ENCODE measurements at regions not wholly inside any gene's neighbourhood (a gene's known extent, or its start where the extent isn't known, plus 50 kb on each side); places are given as distances from the start of the nearest gene placed in this dataset.

GRCh38 chr7:36802459-36803135 lies 78.3 kb upstream of the AOAH start:
- DNase-seq, result no peak

- no peak for DNase-seq
Measured at GRCh38 chr7:36796850-36797536, 72.7 kb upstream of the AOAH start.

GRCh38 chr7:36795451-36796021 lies 71.2 kb upstream of the AOAH start:
- DNase-seq, result peak in 1 of 2 experiments; percentile 79

DNA sequence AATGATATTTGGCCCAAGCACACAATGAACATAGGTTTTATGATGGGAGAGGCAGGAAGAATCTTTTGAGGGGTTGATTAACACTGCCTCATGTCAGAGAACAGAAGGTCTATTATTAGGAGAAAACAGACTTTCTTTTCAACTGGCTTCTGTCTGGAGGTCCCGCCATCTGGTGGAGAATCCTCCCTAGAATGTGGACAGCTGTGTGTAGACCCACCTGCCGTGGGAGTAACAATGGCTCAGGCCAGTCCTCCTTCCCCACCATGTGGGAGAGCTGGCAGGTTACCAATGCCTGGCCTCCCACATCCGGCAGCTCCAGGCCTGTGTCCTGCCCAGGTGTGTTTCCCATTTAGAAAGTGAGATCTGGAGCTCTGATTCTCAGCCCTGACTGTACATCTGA lies 70.4 kb upstream of the AOAH start:
- DNase-seq, result peak; percentile 93 to 98

GRCh38 chr7:36792421-36792820 lies 68.1 kb upstream of the AOAH start:
- DNase-seq, result no peak

DNA sequence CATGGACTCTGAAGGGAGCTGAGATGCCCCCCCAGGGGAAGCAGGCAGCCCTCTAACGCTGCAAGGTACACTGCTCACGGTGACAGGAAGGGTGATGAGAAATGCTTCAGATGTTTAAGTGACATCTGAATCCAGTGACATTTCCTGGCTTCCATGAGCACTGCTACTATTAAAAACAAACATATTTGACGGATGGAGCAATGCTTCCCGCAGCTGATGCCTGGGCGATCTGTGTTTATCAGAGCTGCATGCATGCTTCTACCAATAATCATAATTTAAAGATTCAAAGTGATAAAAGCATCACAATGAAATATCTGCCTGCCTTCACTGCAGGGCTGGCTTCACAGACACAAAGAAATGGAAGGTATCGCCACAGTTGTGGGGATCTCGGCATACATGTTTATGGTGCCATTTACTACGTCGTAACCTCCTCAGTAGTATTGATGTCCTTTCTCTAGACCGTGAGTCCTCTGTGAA lies 66.1 kb upstream of the AOAH start:
- peak in 1 of 2 experiments; percentile 20 for DNase-seq

GRCh38 chr7:36788825-36789470 lies 64.7 kb upstream of the AOAH start:
- no peak for DNase-seq

DNA sequence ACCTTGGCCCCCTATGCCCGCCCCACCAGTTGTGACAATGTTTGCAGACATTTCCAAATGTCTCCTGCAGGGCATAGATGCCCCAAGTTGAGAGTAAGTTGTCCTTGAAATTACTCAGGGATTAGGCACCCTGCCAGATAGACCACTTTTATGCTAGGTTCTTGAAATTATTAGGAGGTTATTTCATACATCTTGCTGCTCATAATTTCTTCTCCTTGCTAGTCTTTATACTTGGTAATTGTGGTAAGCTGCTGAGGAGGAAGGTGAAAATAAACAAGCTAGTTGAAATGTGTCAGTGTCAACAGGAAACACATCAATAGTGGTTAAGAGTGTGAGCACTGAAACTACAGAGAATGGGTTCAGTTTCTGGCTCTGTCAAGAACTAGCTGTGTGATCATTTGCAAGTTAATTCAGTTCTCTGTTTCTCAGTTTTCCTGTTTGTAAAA lies 63.7 kb upstream of the AOAH start:
- no peak for DNase-seq

DNA sequence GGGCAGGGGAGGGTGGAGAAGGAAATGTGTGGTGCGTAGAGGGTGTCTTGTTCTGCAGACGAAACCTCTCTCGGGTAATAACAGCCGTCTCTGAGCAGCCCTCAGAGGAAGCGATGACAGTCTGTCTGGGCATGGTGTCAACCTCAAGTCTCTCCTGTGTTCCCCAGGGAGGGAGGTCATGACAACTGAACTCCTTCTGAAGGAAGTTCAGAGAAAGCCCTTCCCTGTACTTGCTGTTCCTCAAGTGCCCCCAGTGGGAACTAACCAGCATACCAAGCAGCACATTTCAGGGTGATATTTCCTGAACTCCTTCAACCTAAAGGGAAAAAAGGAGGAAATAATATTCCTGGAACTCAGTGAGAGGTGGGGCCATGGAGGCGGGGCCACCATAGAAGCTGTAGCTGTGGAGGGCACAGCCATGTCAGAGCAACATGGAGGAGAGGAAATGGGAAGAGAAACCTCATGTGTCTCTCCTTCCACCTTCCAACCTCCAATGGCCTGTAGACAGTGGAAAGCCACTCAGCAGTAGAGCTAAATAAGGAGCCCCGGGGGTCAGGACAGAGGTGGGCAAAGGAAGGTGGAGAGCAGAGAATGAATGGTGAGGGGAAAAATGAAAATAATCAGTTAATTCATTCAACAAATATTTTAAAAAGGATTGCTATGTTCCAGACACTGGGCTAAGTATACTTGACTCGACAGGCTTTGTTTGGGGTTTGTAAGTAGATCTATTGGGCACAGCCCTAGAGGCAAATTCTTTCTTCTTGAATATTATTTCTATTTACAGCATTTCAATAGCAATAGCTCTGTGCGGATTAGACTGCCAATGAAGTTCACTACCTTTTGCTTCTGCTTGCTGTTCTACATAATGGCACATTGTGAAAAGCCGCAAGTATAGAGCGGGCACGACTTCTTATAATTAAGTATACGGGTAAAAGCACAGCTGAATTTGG lies 61.0 kb upstream of the AOAH start:
- DNase-seq, result peak; percentile 42 to 53

GRCh38 chr7:36781011-36781738 lies 56.9 kb upstream of the AOAH start:
- no peak for DNase-seq

- DNase-seq, result no peak
Measured at GRCh38 chr7:36777855-36778254, 53.6 kb upstream of the AOAH start.

DNA sequence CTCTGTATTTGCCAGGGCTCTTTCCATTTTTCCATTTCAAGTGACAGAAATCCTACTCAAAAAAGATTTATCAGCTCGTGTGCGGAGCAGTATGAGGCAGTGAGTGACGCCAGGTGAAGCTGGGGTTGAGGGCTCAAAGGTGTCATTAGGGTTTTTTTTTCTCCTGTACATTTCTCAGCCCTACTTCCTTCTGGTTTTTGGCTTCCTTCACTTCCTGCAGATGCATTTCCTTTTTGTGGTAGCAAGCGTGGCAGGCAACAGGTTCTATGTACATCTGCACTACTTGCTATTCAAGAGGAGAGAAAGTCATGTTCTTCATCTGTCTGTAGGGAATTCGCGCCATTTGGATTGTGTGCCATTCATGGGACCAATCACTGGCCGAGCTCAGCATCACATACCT lies 52.8 kb upstream of the AOAH start:
- no peak for DNase-seq

DNA sequence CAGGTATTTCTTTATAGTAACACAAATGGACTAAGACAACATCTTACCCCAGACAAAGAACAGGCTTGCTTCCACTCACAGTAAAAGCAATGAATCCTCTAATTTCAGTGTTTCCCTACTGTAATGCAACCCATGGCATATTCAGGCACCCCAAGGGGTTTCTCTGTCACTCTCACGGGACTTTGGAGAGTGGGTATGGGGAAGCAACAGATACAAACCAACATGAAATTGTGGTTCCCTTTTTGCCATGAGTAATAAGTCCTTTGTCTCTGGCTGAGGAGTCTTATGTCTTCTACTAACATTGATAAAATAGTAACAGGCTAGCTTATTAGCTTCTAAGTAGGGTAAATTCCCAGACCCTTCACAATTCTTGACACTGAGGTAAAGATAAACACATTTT lies 51.4 kb upstream of the AOAH start:
- no peak for DNase-seq

DNA sequence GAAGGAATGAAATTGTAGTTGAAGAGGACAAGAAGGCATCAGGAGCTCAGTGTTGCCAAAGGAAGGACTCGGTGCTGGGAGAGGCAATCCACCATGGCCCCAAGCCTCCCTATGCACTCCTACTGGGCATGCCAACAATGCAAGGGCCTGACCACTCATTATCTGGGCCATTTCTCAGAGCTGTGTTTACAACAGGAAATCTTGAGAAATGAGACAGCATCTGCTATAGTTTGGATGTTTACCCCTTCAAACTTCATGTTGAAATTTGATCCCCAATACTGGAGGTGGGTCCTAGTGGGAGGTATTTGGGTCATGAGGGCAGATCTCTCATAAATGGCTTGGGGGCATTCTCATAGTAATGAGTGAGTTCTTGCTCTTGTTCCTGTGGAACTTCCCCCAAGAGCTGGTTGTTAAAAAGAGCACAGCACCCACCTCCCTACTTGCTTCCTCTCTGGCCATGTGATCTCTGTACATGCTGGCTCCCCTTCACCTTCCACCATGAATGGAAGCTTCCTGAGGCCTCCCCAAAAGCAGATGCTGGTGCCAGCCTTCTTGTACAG lies 50.8 kb upstream of the AOAH start:
- no peak for DNase-seq
